ENCODE measurements at regions not wholly inside any gene's neighbourhood (a gene's known extent, or its start where the extent isn't known, plus 50 kb on each side); places are given as distances from the start of the nearest gene placed in this dataset.
"Not testable (repeated sequence)": the region's sequence is repeated elsewhere in the genome, so short reads cannot be mapped to it uniquely, and the experiment has no call there.

DNA sequence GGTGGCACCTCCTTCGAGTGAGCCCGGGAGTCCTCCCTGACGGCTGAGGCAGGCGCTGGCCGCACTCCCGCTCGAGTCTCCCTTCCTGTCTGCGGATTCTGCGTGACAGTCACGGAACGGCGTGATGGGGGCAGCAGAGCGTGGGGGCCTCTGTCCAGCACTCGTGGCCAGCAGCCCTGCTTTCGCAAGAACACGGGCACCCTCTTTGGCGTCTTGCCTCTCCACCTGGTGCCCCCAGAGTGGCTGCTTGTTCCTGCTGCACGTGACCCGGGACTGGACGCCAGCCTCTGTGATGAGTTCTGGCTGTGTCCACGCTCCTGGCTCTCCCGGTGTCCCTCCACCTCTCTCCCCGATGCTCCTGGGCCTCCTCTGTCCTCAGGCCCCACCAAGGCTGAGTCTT lies 136.9 kb downstream of the TMEM121 start:
- not testable (repeated sequence) for DNase-seq

DNA sequence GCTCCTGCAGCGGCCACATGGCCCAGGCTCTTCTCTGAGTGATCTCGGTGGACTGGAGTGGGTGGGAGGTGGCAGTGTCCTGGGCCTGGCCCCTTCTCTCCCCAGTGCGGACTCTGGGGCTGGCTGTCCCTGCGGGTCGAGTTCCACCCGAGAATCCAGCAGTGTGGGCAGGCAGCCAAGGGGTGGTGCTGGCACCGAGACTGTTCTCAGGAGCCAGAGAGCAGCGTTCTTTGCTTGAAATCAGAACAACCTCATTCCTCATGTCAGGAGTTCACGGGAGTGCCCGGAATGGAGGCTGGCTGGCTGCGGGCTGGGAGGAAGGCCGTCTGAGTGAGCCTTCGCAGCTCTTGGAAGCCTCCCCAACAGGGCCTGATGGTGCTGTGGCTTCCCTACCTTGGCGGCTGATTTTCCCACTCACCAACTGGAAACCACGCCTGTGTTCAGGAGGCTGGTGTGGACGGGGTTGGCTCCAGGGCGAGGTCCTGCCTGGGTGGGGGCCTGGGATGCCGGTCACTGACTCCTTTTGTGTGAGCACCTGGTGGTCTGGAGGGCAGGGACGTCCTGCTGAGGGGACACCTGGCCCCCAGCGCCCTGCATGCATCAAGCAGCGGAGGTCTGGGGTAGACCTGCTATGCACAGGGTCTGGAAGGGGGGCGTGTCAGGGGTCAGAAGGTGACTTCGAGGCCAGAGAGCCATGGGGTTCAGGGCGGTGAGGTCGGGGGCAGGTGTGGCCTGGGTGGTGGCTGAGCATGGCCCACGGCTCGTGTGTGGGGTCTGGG lies 137.6 kb downstream of the TMEM121 start:
- not testable (repeated sequence) for DNase-seq

DNA sequence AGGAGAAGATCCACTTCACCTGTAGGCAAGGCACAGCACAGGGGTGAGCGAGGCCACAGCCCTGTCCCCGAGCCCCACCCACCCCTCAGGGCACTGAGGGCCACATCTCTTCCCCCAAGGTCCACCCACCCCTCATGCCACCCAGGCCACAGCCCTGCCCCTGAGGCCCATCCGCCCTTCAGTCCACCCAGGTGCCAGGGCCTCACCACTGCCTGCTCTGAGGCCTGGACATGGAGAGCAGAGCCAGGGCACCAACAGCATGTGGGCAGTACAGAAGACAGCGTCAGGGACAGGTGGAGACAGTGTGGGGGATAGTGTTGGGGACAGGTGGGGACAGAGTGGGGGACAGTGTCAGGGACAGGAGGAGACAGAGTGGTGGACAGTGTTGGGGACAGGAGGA lies 138.3 kb downstream of the TMEM121 start:
- no peak for DNase-seq

DNA sequence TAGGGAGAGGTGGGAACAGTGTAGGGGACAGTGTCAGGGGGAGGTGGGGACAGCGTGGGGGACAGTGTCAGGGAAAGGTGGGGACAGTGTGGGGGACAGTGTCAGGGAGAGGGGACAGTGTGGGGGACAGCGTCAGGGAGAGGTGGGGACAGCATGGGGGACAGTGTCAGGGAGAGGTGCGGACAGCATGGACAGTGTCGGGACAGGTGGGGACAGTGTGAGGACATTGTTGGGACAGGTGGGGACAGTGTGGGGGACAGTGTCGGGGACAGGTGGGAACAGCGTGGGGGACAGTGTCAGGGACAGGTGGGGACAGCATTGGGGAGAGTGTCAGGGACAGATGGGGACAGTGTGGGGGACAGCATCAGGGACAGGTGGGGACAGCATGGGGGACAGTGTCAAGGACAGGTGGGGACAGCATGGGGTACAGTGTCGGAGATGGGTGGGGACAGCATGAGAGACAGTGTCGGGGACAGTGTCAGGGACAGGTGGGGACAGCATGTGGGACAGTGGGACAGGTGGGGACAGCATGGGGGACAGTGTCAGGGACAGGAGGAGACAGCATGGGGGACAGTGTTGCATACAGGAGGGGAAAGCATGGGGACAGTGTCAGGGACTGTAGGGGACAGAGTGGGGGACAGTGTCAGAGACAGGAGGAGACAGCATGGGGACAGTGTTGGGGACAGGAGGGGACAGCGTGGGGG lies 139.0 kb downstream of the TMEM121 start:
- no peak for DNase-seq

DNA sequence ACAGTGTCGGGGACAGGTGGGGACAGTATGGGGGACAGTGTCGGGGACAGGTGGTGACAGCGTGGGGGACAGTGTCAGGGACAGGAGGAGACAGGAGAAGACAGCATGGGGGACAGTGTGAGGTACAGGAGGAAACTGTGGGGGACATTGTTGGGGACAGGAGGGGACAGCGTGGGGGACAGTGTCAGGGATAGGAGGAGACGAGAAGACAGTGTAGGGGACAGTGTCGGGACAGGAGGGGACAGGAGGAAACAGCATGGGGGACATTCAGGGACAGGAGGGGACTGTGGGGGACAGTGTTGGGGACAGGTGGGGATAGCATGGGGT lies 139.5 kb downstream of the TMEM121 start:
- no peak for DNase-seq

DNA sequence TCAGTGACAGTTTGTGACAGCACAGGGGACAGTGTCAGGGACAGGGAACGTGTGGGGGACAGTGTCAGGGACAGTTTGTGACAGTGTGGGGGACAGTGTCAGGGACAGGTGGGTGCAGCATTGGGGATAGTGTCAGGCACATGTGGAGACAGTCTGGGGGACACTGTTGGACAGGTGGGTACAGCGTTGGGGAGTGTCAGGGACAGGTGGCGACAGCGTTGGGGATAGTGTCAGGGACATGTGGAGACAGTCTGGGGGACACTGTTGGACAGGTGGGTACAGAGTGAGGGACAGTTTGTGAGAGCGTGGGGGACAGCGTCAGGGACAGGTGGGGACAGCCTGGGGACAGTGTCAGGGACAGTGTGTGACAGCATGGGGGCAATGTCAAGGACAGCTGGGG lies 140.0 kb downstream of the TMEM121 start:
- DNase-seq: no peak

DNA sequence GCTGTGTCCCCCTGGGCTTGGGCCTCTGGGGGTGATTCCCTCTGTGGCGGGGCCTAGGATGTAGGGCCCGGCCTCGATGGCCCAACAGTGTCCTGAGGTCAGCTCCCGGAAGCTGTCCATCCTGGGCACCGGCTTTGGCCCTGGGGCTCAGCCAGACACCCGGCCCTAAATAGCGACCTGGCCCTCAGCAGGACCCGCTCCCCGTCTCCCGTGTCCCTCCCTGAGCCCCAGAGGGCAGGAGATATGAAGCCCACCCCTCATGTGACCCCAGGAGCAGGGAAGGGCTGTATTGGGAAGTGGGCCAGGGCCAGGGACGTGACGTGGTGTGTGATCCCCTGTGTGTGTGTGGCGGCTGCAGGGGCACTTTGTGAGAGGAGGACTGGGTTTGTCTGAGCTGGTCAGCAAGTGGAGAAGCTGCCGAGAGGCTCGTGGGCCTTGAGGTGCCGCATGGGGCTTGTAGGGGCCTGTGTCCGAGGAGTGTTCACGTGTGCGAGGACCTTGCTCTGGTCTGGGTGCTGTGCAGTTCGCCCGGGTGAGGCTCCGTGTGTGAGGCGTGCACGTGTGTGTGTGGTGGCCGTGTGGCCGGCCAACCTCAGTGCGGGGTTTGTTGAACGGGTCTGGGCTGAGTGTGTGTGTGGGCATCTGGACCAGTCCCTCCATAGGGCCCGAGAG lies 140.7 kb downstream of the TMEM121 start:
- DNase-seq: not testable (repeated sequence)

- not testable (repeated sequence) for DNase-seq
Measured at GRCh38 chr14:105667663-105668020, 141.3 kb downstream of the TMEM121 start.

DNA sequence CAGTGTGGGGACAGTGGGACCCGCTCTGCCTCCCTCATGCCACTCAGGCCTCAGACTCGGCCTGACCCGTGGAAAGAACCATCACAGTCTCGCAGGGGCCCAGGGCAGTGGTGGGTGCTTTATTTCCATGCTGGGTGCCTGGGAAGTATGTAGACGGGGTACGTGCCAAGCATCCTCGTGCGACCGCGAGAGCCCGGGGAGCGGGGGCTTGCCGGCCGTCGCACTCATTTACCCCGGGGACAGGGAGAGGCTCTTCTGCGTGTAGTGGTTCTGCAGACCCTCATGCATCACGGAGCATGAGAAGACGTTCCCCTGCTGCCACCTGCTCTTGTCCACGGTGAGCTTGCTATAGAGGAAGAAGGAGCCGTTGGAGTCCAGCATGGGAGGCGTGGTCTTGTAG lies 141.6 kb downstream of the TMEM121 start:
- not testable (repeated sequence) for DNase-seq

DNA sequence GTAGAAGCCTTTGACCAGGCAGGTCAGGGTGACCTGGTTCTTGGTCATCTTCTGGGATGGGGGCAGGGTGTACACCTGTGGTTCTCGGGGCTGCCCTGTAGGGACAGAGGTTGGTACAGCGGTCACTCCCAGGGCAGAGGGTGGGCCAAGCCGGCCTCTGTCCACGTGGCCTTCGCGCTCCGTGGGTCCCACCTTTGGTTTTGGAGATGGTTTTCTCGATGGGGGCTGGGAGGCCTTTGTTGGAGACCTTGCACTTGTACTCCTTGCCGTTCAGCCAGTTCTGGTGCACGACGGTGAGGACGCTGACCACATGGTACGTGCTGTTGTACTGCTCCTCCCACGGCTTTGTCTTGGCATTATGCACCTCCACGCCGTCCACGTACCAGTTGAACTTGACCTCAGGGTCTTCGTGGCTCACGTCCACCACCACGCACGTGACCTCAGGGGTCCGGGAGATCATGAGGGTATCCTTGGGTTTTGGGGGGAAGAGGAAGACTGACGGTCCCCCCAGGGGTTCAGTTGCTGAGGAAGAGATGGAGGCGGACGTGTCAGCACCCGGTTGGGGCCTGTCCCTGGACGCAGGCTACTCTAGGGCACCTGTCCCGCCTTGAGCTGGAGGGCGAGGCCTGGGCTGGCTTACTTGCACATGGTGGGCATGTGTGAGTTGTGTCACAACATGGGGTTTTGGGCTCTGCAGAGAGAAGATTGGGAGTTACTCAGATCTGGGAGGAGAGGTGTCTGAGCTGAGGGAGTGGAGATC lies 142.3 kb downstream of the TMEM121 start:
- DNase-seq: not testable (repeated sequence)

DNA sequence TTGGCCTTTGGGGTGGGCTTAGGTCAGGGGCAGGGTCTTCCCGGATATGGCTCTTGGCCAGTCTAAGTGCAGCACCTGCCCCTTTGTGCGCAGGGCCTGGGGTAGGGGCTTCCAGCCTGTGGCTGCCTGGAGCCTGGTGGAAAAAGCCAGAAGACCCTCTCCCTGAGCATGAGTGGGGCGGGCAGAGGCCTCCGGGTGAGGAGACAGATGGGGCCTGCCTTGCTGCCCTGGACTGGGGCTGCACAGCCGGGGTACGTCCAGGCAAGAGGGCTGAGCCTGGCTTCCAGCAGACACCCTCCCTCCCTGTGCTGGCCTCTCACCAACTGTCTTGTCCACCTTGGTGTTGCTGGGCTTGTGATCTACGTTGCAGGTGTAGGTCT lies 142.8 kb downstream of the TMEM121 start:
- not testable (repeated sequence) for DNase-seq

DNA sequence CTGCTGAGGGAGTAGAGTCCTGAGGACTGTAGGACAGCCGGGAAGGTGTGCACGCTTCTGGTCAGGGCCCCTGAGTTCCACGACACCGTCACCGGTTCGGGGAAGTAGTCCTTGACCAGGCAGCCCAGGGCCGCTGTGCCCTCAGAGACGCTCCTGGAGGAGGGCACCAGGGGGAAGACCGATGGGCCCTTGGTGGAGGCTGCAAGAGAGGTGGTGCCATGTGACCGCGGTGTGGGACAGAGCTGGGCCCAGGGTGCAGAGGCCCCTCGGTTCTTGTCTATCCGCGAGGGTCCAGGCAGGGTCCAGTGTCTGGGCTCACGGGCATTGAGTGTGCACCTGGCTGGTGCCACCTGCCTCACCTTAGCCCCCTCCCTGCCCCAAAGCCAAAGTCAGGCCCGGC lies 143.3 kb downstream of the TMEM121 start:
- not testable (repeated sequence) for DNase-seq

GRCh38 chr14:105672450-105673200 lies 146.2 kb downstream of the TMEM121 start:
- DNase-seq: not testable (repeated sequence)

DNA sequence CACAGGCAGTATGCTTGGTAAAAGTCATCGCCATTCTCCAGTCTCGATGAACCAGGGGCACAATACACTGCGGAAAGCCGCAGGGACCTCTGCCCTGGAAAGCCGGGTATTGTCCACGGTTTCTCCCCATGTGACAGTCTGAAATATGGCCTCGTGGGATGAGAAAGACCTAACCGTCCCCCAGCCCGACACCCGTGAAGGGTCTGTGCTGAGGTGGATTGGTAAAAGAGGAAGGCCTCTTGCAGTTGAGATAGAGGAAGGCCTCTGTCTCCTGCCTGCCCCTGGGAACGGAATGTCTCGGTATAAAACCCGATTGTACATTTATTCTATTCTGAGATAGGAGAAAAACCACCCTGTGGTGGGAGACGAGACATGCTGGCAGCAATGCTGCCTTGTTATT lies 149.1 kb downstream of the TMEM121 start:
- DNase-seq: not testable (repeated sequence)

GRCh38 chr14:105675905-105676670 lies 149.7 kb downstream of the TMEM121 start:
- DNase-seq: not testable (repeated sequence)

GRCh38 chr14:105678057-105678456 lies 151.7 kb downstream of the TMEM121 start:
- not testable (repeated sequence) for DNase-seq

DNA sequence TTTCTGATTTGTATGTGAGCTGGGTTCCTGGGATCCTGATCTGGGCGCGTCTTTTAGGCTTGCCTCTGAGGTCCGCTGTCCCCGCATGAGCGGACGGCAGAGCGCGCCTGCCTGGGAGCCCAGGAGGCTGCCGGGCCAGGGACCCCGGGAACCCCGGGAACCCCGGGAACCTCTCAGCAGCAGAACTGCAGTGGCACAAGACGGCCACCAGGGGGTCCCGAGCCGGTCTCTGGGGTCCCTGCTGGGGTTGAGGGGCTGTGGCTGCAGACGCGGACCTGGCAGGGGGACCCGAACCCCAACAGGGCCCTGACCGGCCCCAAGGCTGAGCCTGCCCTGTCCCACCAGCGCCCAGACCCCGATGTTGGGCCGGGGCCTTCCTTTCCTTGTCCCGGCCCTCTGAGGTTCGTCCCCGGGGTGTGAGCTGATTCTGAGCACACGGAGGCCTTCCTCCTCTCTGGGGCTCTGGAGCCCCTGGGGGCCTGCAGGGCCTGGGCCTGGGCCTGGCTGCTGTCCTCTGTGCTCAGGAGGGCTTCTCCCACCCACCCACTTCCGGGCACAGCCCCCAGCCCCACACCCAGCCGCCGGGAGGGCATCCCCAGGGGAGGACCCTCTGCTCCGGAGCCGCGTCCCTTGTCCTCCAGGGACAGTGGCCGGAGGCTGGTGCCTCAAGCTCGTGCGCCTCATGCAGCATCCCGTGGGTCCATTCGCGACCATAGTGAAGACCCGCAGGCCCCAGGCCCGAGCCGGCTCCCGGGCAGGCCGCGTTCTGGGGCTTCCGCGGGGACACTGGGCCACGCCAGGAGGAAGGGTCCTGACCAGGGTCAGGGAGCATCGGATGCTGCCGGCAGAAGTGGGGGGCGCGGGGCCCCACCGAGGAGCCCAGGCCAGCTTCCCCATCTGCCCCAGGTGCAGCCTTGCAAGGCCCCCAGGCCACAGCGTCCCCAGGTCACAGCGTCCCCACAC lies 152.9 kb downstream of the TMEM121 start:
- not testable (repeated sequence) for DNase-seq

DNA sequence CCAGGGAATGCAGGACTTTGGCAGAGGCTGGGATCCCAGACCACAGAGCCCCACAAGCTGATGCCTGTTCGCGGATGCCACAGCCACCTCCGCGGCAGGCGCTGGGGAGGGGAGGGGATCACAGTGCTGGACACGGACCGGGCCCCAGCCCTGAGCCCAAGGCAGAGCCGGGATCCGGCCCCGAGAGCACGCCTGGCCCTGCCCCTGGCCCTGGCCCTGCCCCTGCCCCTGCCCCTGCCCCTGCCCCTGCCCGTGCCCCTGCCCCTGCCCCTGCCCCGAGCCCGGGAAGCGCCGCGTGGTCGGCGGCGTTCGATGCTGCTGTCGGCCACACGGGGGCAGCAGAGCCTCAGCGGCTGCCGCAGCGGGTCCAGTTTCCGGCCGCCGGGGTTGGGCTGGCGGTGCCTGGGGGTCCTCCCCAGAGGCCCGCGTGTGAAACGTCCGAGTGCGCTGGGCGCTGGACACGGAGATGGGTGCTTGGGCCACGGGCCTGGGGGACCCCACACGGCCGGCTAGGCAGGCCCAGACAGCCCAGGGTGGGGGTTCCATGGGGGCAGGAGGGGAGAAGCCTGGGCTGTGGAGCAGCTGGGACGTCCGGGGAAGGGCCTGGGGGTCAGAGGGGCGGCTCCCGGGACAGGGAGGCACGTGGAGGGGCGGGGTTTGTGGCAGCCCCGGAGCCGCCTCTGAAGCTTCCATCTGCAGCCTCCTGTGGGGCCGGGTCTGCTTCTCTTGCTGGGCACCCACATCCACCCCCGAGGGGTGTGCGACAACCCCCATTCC lies 153.8 kb downstream of the TMEM121 start:
- DNase-seq: not testable (repeated sequence)

DNA sequence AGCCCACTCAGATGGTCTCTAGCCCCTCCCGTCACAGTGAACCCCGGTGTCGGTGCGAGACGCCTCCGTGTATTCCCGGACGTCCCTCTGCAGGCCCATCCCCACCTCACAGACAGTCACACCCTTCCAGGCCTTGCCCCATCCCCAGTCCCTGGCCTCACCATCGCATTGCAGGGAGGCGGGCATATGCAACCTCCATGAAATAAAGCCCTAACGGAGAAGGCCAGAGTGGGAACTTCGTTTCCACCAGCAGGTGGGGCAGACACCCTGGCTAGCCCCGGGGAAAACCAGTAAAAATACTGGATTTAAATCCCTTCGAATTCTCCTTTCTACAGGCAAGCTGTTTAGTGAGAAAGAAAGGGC lies 154.3 kb downstream of the TMEM121 start:
- not testable (repeated sequence) for DNase-seq

Measured in NCI-H774 (cell line).